HG03520 (cell line): ENCODE measurements at regions not wholly inside any gene's neighbourhood (a gene's known extent, or its start where the extent isn't known, plus 50 kb on each side); places are given as distances from the start of the nearest gene placed in this dataset.
"Not testable (repeated sequence)": the region's sequence is repeated elsewhere in the genome, so short reads cannot be mapped to it uniquely, and the experiment has no call there.

ENCODE experiments used
- ATAC-seq: cut with Tn5 transposase; IDR thresholded peaks from one replicate; pipeline ENCODE4 v1.9.1; 2021; ENCODE audit warnings: mild to moderate bottlenecking, moderate library complexity; ENCODE audit not compliant: unreplicated experiment

DNA sequence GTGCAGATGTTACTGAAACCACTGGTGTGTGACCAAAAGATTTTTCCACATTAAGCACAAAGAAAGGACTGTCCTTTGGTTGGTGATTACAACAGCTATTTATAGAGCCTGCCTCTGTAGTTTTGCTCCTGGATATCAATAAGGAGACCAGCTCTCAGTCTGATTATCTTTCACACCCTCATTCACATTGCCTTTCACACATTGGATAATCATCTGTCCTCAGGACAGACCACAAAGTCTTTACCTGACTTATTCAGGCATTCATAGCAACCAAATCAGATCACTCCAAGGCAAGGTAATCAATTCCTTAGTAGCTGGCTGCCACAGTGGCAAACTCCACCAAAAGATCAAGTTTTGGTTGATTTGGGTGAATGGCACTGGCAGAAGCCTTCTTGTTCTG, 59.6 kb upstream of the CPSF6 start:
- no peak for ATAC-seq

- not testable (repeated sequence) for ATAC-seq
These were observed 51.8 kb upstream of the CPSF6 start for GRCh38 chr12:69187572-69187971.

DNA sequence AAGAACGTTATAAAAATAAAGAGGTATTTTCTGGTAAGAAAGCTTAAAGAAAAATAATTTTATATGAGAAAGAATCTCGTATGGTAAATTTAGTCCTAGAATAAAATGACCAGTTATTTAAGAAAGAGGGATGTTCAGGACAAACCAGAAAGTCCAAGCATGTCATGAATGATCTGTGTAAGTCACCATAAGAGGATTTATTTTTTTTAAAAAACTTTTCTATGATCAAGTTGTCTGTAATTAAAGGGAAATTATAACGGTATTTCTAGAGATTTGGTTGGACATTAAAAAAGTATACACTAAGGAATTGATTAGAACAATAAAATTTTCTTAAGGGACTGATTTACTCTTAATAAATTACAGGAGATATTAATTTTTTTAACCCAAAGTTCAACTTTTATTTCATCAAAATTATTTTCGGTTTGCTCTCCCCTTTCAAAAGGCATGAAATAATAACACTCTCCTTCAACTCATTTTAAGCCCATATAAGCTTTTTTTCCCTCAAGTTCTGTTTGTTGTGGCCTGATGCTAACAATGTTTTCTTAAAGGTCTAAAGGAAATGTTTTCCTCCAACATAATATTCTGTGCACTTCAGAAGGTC, 49.9 kb upstream of the CPSF6 start:
- no peak for ATAC-seq
